HepG2 (cell line): ENCODE measurements at regions not wholly inside any gene's neighbourhood (a gene's known extent, or its start where the extent isn't known, plus 50 kb on each side); places are given as distances from the start of the nearest gene placed in this dataset.
A peak's percentile ranks its signal among the peaks of the same experiment; 100 is the strongest.

Source experiments
- CAMTA2 ChIP-seq: sonication (generic); formaldehyde crosslinking; IDR thresholded peaks from 2 replicates; pipeline ENCODE4 v1.4.0; 2020; ENCODE audit warnings: mild to moderate bottlenecking, missing genetic modification reagents, borderline replicate concordance
- CENPT ChIP-seq: sonication (generic); formaldehyde crosslinking; IDR thresholded peaks from 2 replicates; pipeline ENCODE4 v1.8.0; 2022; ENCODE audit warnings: low read depth, mild to moderate bottlenecking, moderate library complexity, missing genetic modification reagents
- CHCHD3 ChIP-seq: sonication (generic); formaldehyde crosslinking; IDR thresholded peaks from 2 replicates; pipeline ENCODE4 v1.8.0; 2022; ENCODE audit warnings: mild to moderate bottlenecking, missing genetic modification reagents, moderate library complexity
- DRAP1 ChIP-seq: IDR thresholded peaks from 2 replicates; pipeline ENCODE4 v1.6.1; 2016; ENCODE audit warnings: missing genetic modification reagents, missing compliant biosample characterization
- GATAD2A ChIP-seq: IDR thresholded peaks from 2 replicates; pipeline ENCODE4 v1.6.1; 2016
- GLMP ChIP-seq: sonication (generic); formaldehyde crosslinking; IDR thresholded peaks from 2 replicates; pipeline ENCODE4 v1.9.0; 2021; ENCODE audit warnings: missing genetic modification reagents, mild to moderate bottlenecking, borderline replicate concordance
- HNF4A ChIP-seq: sonication (generic); formaldehyde crosslinking; IDR thresholded peaks from 2 replicates; pipeline ENCODE4 v1.4.0; 2020; ENCODE audit warnings: missing genetic modification reagents
- HOXA3 ChIP-seq: sonication (generic); formaldehyde crosslinking; IDR thresholded peaks from 2 replicates; pipeline ENCODE4 v1.5.0; 2020; ENCODE audit warnings: missing genetic modification reagents
- HOXA5 ChIP-seq: sonication (generic); formaldehyde crosslinking; IDR thresholded peaks from 2 replicates; pipeline ENCODE4 v1.4.0; 2020; ENCODE audit warnings: missing genetic modification reagents
- IKZF5 ChIP-seq: IDR thresholded peaks from 2 replicates; pipeline ENCODE4 v1.6.1; 2018; ENCODE audit warnings: missing genetic modification reagents, mild to moderate bottlenecking, missing compliant biosample characterization
- IRF1 ChIP-seq: sonication (generic); formaldehyde crosslinking; IDR thresholded peaks from 2 replicates; pipeline ENCODE4 v1.4.0; 2020; ENCODE audit warnings: low read depth, mild to moderate bottlenecking, missing genetic modification reagents
- IRF9 ChIP-seq: sonication (generic); formaldehyde crosslinking; IDR thresholded peaks from 2 replicates; pipeline ENCODE4 v1.8.0; 2022; ENCODE audit warnings: missing genetic modification reagents, mild to moderate bottlenecking, borderline replicate concordance
- MIER2 ChIP-seq: IDR thresholded peaks from 2 replicates; pipeline ENCODE4 v1.6.1; 2016; ENCODE audit warnings: missing biosample characterization, missing genetic modification reagents
- MZF1 ChIP-seq: sonication (generic); formaldehyde crosslinking; IDR thresholded peaks from 2 replicates; pipeline ENCODE4 v1.8.1; 2023; ENCODE audit warnings: mild to moderate bottlenecking, missing genetic modification reagents, borderline replicate concordance
- NR2C2 ChIP-seq: sonication (generic); formaldehyde crosslinking; IDR thresholded peaks from 2 replicates; pipeline ENCODE4 v1.4.0; 2020; ENCODE audit warnings: missing genetic modification reagents, mild to moderate bottlenecking, moderate library complexity, borderline replicate concordance
- SKIL ChIP-seq: sonication (generic); formaldehyde crosslinking; IDR thresholded peaks from 2 replicates; pipeline ENCODE4 v1.8.0; 2022; ENCODE audit warnings: missing genetic modification reagents, mild to moderate bottlenecking, moderate library complexity, borderline replicate concordance
- SMC3 ChIP-seq: IDR thresholded peaks from 2 replicates; pipeline ENCODE4 v1.6.1; 2011; ENCODE audit warnings: low read length, improper control_type of control experiment
- ZFP36L2 ChIP-seq: sonication (generic); formaldehyde crosslinking; IDR thresholded peaks from 2 replicates; pipeline ENCODE4 v1.4.0; 2020; ENCODE audit warnings: missing genetic modification reagents
- ZFP41 ChIP-seq: sonication (generic); formaldehyde crosslinking; IDR thresholded peaks from 2 replicates; pipeline ENCODE4 v1.4.0; 2020; ENCODE audit warnings: mild to moderate bottlenecking, missing genetic modification reagents, borderline replicate concordance
- ZNF205 ChIP-seq: IDR thresholded peaks from 2 replicates; pipeline ENCODE4 v1.6.1; 2018; ENCODE audit warnings: missing biosample characterization, missing genetic modification reagents
- ZNF7 ChIP-seq: IDR thresholded peaks from 2 replicates; pipeline ENCODE4 v1.6.1; 2016; ENCODE audit warnings: missing biosample characterization, missing genetic modification reagents
- ZNF710 ChIP-seq: sonication (generic); formaldehyde crosslinking; IDR thresholded peaks from 2 replicates; pipeline ENCODE4 v1.5.0; 2020; ENCODE audit warnings: mild to moderate bottlenecking, missing genetic modification reagents, borderline replicate concordance
- ZNF772 ChIP-seq: sonication (generic); formaldehyde crosslinking; IDR thresholded peaks from 2 replicates; pipeline ENCODE4 v1.5.0; 2020; ENCODE audit warnings: mild to moderate bottlenecking, missing genetic modification reagents

GRCh38 chr4:4693258-4693657, 151.4 kb upstream of the STX18 start (continued):
- TF ChIP-seq ZNF710 (0 out of 2 replicates have a peak, but pooled peaks have one; percentile 15), CAMTA2 (CRISPR knock-in tag) (no peak), GATAD2A (CRISPR knock-in tag) (peak; percentile 40; the same call in 1 of the 2 replicates), CHCHD3 (CRISPR knock-in tag) (no peak), HOXA3 (peak; percentile 51; the same call in 1 of the 2 replicates), CENPT (CRISPR knock-in tag) (no peak), IRF1 (CRISPR knock-in tag) (no peak), MZF1 (no peak), ZFP41 (CRISPR knock-in tag) (no peak), HNF4A (peak; percentile 25; the same call in 1 of the 2 replicates), HOXA5 (CRISPR knock-in tag) (no peak), DRAP1 (CRISPR knock-in tag) (no peak), MIER2 (CRISPR knock-in tag) (no peak), ZFP36L2 (CRISPR knock-in tag) (no peak), ZNF7 (no peak), IKZF5 (0 out of 2 replicates have a peak, but pooled peaks have one; percentile 13), ZNF772 (CRISPR knock-in tag) (no peak), NR2C2 (CRISPR knock-in tag) (peak; percentile 44; the same call in 1 of the 2 replicates), IRF9 (CRISPR knock-in tag) (no peak), SKIL (CRISPR knock-in tag) (no peak), ZNF205 (no peak), GLMP (no peak), SMC3 (no peak)
